Hepatocyte (in vitro differentiated cells): ENCODE measurements at regions not wholly inside any gene's neighbourhood (a gene's known extent, or its start where the extent isn't known, plus 50 kb on each side); places are given as distances from the start of the nearest gene placed in this dataset.
"Not testable (repeated sequence)": the region's sequence is repeated elsewhere in the genome, so short reads cannot be mapped to it uniquely, and the experiment has no call there.

Experiments
- CTCF ChIP-seq: fragments of 200-600 bp; sonication (generic); IDR thresholded peaks from 2 replicates; pipeline ENCODE4 v1.5.1; 2016; ENCODE audit warnings: antibody characterized with exemption, mild to moderate bottlenecking; ENCODE audit not compliant: poor library complexity
- EZH2 ChIP-seq: fragments of 200-600 bp; sonication (generic); IDR thresholded peaks from 2 replicates; pipeline ENCODE4 v1.6.1; 2016; ENCODE audit warnings: antibody characterized with exemption, mild to moderate bottlenecking, borderline replicate concordance

- TF ChIP-seq CTCF, EZH2: not testable (repeated sequence)
Observed at GRCh38 chr12:72184971-72185533, 87.1 kb upstream of the TRHDE start.
